Naive B cell (primary cell): ENCODE measurements at regions not wholly inside any gene's neighbourhood (a gene's known extent, or its start where the extent isn't known, plus 50 kb on each side); places are given as distances from the start of the nearest gene placed in this dataset.

Source experiments
- ATAC-seq, 2 donors: fragments of 150-1000 bp; cut with Tn5 transposase; 2 replicates each; pipeline ENCODE4 v1.10.0; 2021; ENCODE audit warnings: low read depth in 2 of 2, mild to moderate bottlenecking in 2 of 2, moderate library complexity in 2 of 2
- DNase-seq: peaks from one replicate; pipeline ENCODE4 v3.0.0; 2022
- H3K27ac Mint-ChIP-seq, 6 donors: one replicate each; pipeline ENCODE4 v1.8.0; 2020 to 2022; ENCODE audit warnings: mild to moderate bottlenecking in 6 of 6, mixed read lengths in 6 of 6, moderate library complexity in 5 of 6, inconsistent platforms in 2 of 6
- H3K27me3 Mint-ChIP-seq, 3 donors: one replicate each; pipeline ENCODE4 v1.8.0; 2021 to 2022; ENCODE audit warnings: mixed read lengths in 3 of 3, mild to moderate bottlenecking in 1 of 3
- H3K36me3 Mint-ChIP-seq, 2 donors: one replicate each; pipeline ENCODE4 v1.8.0; 2020 to 2022; ENCODE audit warnings: mixed read lengths in 2 of 2, inconsistent platforms in 1 of 2, mild to moderate bottlenecking in 1 of 2
- H3K4me1 Mint-ChIP-seq, 3 donors: one replicate each; pipeline ENCODE4 v1.8.0; 2020 to 2022; ENCODE audit warnings: mixed read lengths in 3 of 3, inconsistent platforms in 1 of 3, mild to moderate bottlenecking in 1 of 3, moderate library complexity in 1 of 3
- H3K4me3 Mint-ChIP-seq, 8 donors: one replicate each; pipeline ENCODE4 v1.8.0; 2020 to 2022; ENCODE audit warnings: mild to moderate bottlenecking in 8 of 8, mixed read lengths in 8 of 8, moderate library complexity in 8 of 8, inconsistent platforms in 2 of 8
- H3K9me3 Mint-ChIP-seq, 7 donors: one replicate each; pipeline ENCODE4 v1.8.0; 2020 to 2022; ENCODE audit warnings: mixed read lengths in 7 of 7, mild to moderate bottlenecking in 5 of 7, inconsistent platforms in 2 of 7, moderate library complexity in 1 of 7

- ATAC-seq (no peak), DNase-seq (no peak)
- peaks cover 0 to 8% of the 10 kb centered on the region in 2 donors for H3K36me3 Mint-ChIP-seq
- no peaks in the 10 kb centered on the region for H3K4me1 Mint-ChIP-seq
- H3K9me3 Mint-ChIP-seq: peaks cover 7 to 18% (median 11%) of the 10 kb centered on the region in 7 donors
- H3K4me3 Mint-ChIP-seq: no peak overlapping the region
- no peaks in the 10 kb centered on the region for H3K27me3 Mint-ChIP-seq
- no peak overlapping the region for H3K27ac Mint-ChIP-seq
These were observed 177.0 kb downstream of the RBM46 start for GRCh38 chr4:154958121-154958520.

DNA sequence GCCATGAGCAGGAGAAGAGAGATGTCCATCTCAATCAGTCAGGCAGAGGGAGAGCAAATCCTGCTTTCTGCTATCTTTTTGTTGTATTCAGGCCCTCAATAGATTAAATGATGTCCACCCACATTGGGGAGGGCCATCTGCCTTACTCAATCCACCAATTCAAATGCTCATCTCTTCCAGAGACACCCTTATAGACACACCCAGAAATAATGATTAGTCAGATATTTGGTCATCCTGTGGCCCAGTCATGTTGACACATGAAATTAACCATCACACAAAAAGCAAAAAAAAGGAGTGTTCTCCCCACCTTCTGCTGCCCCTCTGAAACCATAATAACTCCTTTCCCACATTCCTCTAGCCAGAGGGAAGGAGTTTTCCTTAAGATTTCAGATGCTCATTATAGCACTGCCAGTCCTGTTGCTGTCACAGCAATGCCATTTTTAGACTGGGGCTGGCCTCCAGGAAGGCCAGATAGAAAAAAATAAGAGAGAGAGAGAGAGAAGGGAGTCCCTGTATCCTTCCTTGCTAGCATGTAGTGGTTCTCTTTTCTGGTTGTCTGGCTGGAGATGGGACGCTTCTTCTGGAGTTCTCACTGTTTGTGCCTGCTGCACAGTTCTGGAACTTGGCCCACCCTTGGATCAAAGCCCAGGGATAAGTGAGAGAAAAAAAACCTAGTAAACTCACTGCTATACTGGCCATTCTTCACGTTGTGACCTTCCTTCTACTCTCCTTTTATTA is 177.7 kb downstream of the RBM46 start:
- H3K9me3 Mint-ChIP-seq: peaks cover 6 to 21% (median 10%) of the 10 kb centered on the region in 7 donors
- no peak overlapping the region for H3K27ac Mint-ChIP-seq
- DNase-seq (no peak), ATAC-seq (no peak)
- H3K36me3 Mint-ChIP-seq: peaks cover 2 to 8% of the 10 kb centered on the region in 2 donors
- no peaks in the 10 kb centered on the region for H3K4me1 Mint-ChIP-seq
- no peaks in the 10 kb centered on the region for H3K27me3 Mint-ChIP-seq
- H3K4me3 Mint-ChIP-seq: no peak overlapping the region

GRCh38 chr4:154959756-154960155 is 178.7 kb downstream of the RBM46 start:
- H3K27ac Mint-ChIP-seq: no peak overlapping the region
- no peak for ATAC-seq
- H3K9me3 Mint-ChIP-seq: peaks cover 0 to 21% (median 5%) of the 10 kb centered on the region in 7 donors
- H3K4me1 Mint-ChIP-seq: no peaks in the 10 kb centered on the region
- no peaks in the 10 kb centered on the region for H3K27me3 Mint-ChIP-seq
- no peak for DNase-seq
- H3K4me3 Mint-ChIP-seq: no peak overlapping the region
- H3K36me3 Mint-ChIP-seq: peaks cover 2 to 4% of the 10 kb centered on the region in 2 donors

DNA sequence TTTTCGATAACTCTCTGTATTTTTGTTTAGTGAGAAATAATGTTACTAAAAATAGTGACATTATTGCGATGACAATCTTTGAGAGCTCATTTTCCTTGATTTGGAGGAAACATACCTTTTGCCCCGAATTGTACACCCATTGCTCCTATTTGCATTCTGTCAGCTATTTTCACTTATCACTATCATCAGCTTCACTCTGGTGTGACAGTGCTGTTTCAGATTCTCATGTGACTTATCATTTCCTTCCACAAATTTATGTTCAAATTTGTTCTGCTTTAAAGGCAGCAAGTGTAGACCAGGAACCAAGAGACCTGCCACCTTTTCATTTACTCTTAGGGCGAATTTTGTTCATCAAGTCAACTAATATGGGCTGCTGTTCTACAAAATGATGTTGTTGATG is 179.4 kb downstream of the RBM46 start:
- Mint-ChIP-seq H3K27me3 (no peaks in the 10 kb centered on the region), H3K4me3 (no peak overlapping the region), H3K27ac (no peak overlapping the region), H3K4me1 (no peaks in the 10 kb centered on the region), H3K36me3 (peaks cover 0 to 4% of the 10 kb centered on the region in 2 donors), H3K9me3 (peaks cover 0 to 16% (median 4%) of the 10 kb centered on the region in 7 donors)
- ATAC-seq (no peak), DNase-seq (no peak)

GRCh38 chr4:154961263-154961662 is 180.2 kb downstream of the RBM46 start:
- Mint-ChIP-seq H3K27me3 (no peaks in the 10 kb centered on the region), H3K36me3 (peaks cover 0 to 4% of the 10 kb centered on the region in 2 donors), H3K27ac (no peak overlapping the region), H3K9me3 (peaks cover 0 to 16% (median 4%) of the 10 kb centered on the region in 7 donors), H3K4me1 (no peaks in the 10 kb centered on the region), H3K4me3 (no peak overlapping the region)
- ATAC-seq: no peak
- DNase-seq: no peak

- no peak for ATAC-seq
- peaks cover 0 to 8% (median 0%) of the 10 kb centered on the region in 7 donors for H3K9me3 Mint-ChIP-seq
- no peak overlapping the region for H3K4me3 Mint-ChIP-seq
- H3K4me1 Mint-ChIP-seq: no peaks in the 10 kb centered on the region
- H3K27ac Mint-ChIP-seq: no peak overlapping the region
- H3K27me3 Mint-ChIP-seq: no peaks in the 10 kb centered on the region
- no peaks in the 10 kb centered on the region for H3K36me3 Mint-ChIP-seq
- no peak for DNase-seq
These were observed 192.4 kb downstream of the RBM46 start for GRCh38 chr4:154973244-154974035.

GRCh38 chr4:154977228-154977627 is 196.2 kb downstream of the RBM46 start:
- no peaks in the 10 kb centered on the region for H3K4me1 Mint-ChIP-seq
- H3K36me3 Mint-ChIP-seq: no peaks in the 10 kb centered on the region
- H3K9me3 Mint-ChIP-seq: peaks cover 0 to 9% (median 0%) of the 10 kb centered on the region in 7 donors
- no peak overlapping the region for H3K4me3 Mint-ChIP-seq
- no peak for ATAC-seq
- no peaks in the 10 kb centered on the region for H3K27me3 Mint-ChIP-seq
- no peak for DNase-seq
- no peak overlapping the region for H3K27ac Mint-ChIP-seq

DNA sequence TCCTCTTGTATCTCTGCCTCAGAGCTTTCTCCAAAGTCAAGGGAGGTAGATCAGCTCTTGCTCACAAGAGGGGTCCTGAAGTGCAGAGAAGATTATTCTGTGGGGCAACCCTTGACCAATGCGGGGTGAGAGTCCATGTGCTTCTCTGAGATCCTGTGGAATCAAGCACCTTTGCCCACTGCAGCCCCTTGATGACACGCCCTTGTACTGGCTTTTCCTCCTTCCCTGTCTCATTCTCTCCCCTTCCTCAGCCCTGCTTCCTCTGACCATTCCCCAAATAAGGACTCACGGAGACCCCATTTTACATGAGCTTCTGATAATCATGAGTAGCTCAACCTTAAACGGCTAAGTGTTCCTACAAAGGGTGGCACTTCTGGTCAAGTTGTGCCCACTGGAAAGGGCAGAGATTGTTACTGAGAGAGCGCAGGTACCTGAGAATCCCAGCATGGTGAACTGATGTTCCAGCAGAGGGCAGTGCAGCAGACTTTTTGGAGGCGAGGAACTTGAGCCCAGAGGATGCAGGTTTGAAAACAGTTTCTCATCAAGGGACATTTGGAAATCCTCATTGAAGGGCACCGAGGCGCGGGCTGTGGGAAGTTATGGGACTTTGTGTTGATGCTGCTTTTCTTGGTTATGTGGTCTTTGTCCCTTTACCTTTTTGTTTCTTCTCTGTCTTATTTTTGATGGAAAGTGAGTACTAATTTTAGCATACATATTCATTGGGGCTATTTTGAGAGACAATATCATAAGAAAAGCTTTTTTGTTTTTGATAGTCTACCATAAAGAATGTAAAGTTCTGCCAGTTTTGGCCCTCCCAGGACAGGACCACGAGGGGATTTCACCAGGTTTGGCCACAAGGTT is 201.3 kb downstream of the RBM46 start:
- ATAC-seq: no peak

DNA sequence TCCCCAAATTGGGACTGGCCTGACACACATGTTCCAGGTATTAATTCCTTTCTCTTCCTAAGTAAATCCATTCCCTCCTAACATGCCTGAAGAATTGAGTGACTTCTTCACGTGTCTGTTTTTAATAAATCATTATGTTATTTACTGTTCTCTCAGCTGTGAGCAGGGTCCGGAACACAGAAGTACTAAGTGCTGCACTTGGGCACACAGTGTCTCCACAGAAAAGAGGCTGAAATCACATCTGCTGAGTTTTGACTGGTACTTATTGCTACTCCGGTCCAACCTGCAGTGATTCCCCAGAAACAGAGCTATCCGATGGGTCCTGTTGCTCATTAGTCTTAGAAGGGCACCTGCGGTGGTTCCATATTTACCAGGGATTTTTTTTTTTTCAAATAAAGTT is 202.6 kb downstream of the RBM46 start:
- no peaks in the 10 kb centered on the region for H3K36me3 Mint-ChIP-seq
- no peak for DNase-seq
- no peak for ATAC-seq
- H3K27me3 Mint-ChIP-seq: no peaks in the 10 kb centered on the region
- no peak overlapping the region for H3K27ac Mint-ChIP-seq
- no peak overlapping the region for H3K4me3 Mint-ChIP-seq
- peaks cover 0 to 5% (median 0%) of the 10 kb centered on the region in 7 donors for H3K9me3 Mint-ChIP-seq
- no peaks in the 10 kb centered on the region for H3K4me1 Mint-ChIP-seq

More for the DNA sequence above, 201.3 kb downstream of the RBM46 start:
- no peak overlapping the region for H3K27ac Mint-ChIP-seq
- DNase-seq: peak; percentile 0
- no peaks in the 10 kb centered on the region for H3K36me3 Mint-ChIP-seq
- no peaks in the 10 kb centered on the region for H3K27me3 Mint-ChIP-seq
- H3K4me3 Mint-ChIP-seq: no peak overlapping the region
- H3K9me3 Mint-ChIP-seq: peaks cover 0 to 5% (median 0%) of the 10 kb centered on the region in 7 donors
- no peaks in the 10 kb centered on the region for H3K4me1 Mint-ChIP-seq

GRCh38 chr4:154984148-154984547 is 203.1 kb downstream of the RBM46 start:
- Mint-ChIP-seq H3K27ac (no peak overlapping the region), H3K9me3 (peaks cover 0 to 5% (median 0%) of the 10 kb centered on the region in 7 donors), H3K4me3 (no peak overlapping the region), H3K4me1 (no peaks in the 10 kb centered on the region), H3K27me3 (no peaks in the 10 kb centered on the region), H3K36me3 (no peaks in the 10 kb centered on the region)
- no peak for DNase-seq
- no peak for ATAC-seq

DNA sequence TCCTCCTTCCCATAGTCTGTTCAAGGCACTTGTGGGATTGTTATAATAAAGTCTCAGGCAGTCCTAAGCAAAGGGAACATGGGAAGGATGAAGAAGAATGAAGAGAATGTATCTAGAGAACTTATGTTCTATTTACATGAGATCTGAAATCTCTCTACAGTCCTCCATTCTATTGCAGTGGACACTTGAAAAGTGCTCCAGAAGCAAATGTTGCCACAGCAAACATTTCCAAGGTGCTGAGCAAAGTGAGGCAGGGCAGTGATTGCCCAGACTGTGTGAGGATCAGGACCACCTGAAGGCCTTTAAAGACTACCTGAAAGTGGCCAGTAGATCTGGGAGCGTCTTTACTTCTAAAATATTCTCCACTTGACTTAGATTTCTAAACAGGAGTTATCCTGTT is 203.5 kb downstream of the RBM46 start:
- H3K4me3 Mint-ChIP-seq: no peak overlapping the region
- ATAC-seq (no peak), DNase-seq (no peak)
- H3K4me1 Mint-ChIP-seq: no peaks in the 10 kb centered on the region
- H3K27ac Mint-ChIP-seq: no peak overlapping the region
- peaks cover 0 to 5% (median 0%) of the 10 kb centered on the region in 7 donors for H3K9me3 Mint-ChIP-seq
- no peaks in the 10 kb centered on the region for H3K27me3 Mint-ChIP-seq
- H3K36me3 Mint-ChIP-seq: no peaks in the 10 kb centered on the region

DNA sequence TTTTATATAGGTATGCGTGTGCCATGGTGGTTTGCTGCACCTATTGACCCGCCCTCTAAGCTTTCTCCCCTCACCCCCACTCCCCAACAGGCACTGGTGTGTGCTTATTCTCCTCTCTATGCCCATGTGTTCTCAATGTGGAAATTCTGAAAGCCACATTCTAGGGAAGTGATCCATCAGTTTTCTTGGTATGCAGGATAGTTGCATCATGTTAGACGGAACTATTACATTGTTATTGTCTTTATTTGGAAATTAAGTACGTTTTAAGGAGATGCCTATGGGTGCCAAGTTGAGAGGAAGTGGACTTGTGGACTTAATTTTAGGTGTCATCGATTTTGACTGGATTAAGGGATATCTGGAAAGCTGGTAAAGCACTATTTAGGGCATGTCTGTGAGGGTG is 204.6 kb downstream of the RBM46 start:
- no peak for ATAC-seq
- H3K4me1 Mint-ChIP-seq: no peaks in the 10 kb centered on the region
- H3K36me3 Mint-ChIP-seq: no peaks in the 10 kb centered on the region
- H3K27ac Mint-ChIP-seq: no peak overlapping the region
- DNase-seq: no peak
- H3K27me3 Mint-ChIP-seq: no peaks in the 10 kb centered on the region
- H3K4me3 Mint-ChIP-seq: no peak overlapping the region
- no peaks in the 10 kb centered on the region for H3K9me3 Mint-ChIP-seq

DNA sequence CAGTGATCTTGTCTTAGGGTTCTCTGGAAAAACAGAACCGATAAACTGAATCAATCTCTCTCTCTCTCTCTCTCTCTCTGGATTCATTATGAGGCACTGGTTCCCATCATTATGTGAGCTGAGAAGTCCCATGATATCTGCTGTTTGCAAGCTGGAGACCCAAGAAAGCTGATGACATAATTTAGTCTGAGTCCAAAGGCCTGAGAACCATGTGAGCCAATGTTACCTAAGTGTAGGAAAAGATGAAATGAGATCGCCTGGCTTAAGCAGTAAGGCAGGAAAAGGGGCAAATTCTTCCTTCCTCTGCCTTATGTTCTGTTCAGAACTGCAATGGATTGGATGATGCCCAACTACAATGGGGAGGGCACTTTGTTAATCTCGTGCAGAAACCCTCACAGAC is 207.4 kb downstream of the RBM46 start:
- Mint-ChIP-seq H3K4me3 (no peak overlapping the region), H3K36me3 (no peaks in the 10 kb centered on the region), H3K27ac (no peak overlapping the region), H3K4me1 (no peaks in the 10 kb centered on the region), H3K27me3 (no peaks in the 10 kb centered on the region), H3K9me3 (no peaks in the 10 kb centered on the region)
- ATAC-seq: no peak
- DNase-seq: no peak
